ENCODE measurements at regions not wholly inside any gene's neighbourhood (a gene's known extent, or its start where the extent isn't known, plus 50 kb on each side); places are given as distances from the start of the nearest gene placed in this dataset.

- no peak for TF ChIP-seq CTCF (IDR thresholded peaks at IDR 0.05 in 8 of 11, conservative IDR thresholded peaks at IDR 0.05 in 3 of 11)
- no peak for TF ChIP-seq POLR2AphosphoS5 (IDR thresholded peaks at IDR 0.05)
Observed at GRCh38 chr16:49970797-49971431, 54.1 kb upstream of the CNEP1R1 start.
